ENCODE measurements at regions not wholly inside any gene's neighbourhood (a gene's known extent, or its start where the extent isn't known, plus 50 kb on each side); places are given as distances from the start of the nearest gene placed in this dataset.

DNA sequence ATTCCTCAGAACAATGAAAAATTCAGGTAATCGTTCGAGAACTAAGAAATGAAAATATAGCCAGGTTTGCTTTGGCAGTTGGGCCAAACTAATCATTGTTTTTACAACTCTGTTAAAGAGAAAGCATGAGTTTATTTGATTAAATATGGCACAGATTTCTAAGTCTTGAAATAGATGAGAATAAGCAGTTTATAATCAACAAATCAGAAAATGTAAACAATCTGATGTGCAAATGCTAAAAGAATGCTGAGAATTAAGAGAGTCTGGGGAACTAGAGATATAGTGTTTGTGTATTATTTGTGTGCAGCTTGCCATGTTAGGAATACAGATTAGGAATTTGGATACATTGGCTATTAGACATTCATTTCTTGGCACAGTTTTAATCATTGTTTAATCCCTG lies 212.5 kb downstream of the TANC2 start:
- H3K36me3 ChIP-seq (ENCODE audit: control insufficient read depth, insufficient read depth, low read length), result no peaks in the 10 kb centered on the region
- DNase-seq (ENCODE audit: extremely low read depth in 1 of 4, low spot score in 3 of 4) (no peak), ATAC-seq (no peak), FAIRE-seq (no peak)
- H3K9me1 ChIP-seq (ENCODE audit: control insufficient read depth, insufficient read depth, low read length), result no peaks in the 10 kb centered on the region
- H3K27ac ChIP-seq (ENCODE audit: extremely low read depth, low read depth, low read length), result no peak overlapping the region
- TF ChIP-seq ATF1 (CRISPR knock-in tag; IDR thresholded peaks at IDR 0.05), result no peak
- TF ChIP-seq ATF1 (tag; IDR thresholded peaks at IDR 0.05), result no peak
- TF ChIP-seq, protein P1, sequence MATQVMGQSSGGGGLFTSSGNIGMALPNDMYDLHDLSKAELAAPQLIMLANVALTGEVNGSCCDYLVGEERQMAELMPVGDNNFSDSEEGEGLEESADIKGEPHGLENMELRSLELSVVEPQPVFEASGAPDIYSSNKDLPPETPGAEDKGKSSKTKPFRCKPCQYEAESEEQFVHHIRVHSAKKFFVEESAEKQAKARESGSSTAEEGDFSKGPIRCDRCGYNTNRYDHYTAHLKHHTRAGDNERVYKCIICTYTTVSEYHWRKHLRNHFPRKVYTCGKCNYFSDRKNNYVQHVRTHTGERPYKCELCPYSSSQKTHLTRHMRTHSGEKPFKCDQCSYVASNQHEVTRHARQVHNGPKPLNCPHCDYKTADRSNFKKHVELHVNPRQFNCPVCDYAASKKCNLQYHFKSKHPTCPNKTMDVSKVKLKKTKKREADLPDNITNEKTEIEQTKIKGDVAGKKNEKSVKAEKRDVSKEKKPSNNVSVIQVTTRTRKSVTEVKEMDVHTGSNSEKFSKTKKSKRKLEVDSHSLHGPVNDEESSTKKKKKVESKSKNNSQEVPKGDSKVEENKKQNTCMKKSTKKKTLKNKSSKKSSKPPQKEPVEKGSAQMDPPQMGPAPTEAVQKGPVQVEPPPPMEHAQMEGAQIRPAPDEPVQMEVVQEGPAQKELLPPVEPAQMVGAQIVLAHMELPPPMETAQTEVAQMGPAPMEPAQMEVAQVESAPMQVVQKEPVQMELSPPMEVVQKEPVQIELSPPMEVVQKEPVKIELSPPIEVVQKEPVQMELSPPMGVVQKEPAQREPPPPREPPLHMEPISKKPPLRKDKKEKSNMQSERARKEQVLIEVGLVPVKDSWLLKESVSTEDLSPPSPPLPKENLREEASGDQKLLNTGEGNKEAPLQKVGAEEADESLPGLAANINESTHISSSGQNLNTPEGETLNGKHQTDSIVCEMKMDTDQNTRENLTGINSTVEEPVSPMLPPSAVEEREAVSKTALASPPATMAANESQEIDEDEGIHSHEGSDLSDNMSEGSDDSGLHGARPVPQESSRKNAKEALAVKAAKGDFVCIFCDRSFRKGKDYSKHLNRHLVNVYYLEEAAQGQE (IDR thresholded peaks at IDR 0.05; ENCODE audit: borderline replicate concordance), result no peak
- TF ChIP-seq, protein P1 (CRISPR knock-in tag; IDR thresholded peaks at IDR 0.05; ENCODE audit: low read depth), result no peak
- no peak for TF ChIP-seq SRSF1 (IDR thresholded peaks at IDR 0.05; ENCODE audit: low read depth, low read length)
- TF ChIP-seq ZBED1 (IDR thresholded peaks at IDR 0.05), result no peak
- no peak for TF ChIP-seq CCNT2 (IDR thresholded peaks at IDR 0.05; ENCODE audit: borderline replicate concordance, extremely low read depth, insufficient read length, low read depth, low read length)
- no peak for TF ChIP-seq BHLHE40 (IDR thresholded peaks at IDR 0.05; ENCODE audit: low read length)
- TF ChIP-seq IRF2 (CRISPR knock-in tag; IDR thresholded peaks at IDR 0.05), result no peak
- no peak overlapping the region for H3K4me2 ChIP-seq (ENCODE audit: insufficient read depth, low read length)
- WGBS (ENCODE audit: insufficient coverage, low coverage, missing lambda C conversion rate), result 38% methylated on average over 2 of the region's 2 CpGs
- no peaks in the 10 kb centered on the region for H3K79me2 ChIP-seq (ENCODE audit: control insufficient read depth, insufficient read depth, low read length)
- H3K4me3 ChIP-seq, result no peak overlapping the region
- CTCF ChIA-PET (ENCODE audit: low intra/inter-chr PET ratio), result no interaction called here
- no peaks in the 10 kb centered on the region for H4K20me1 ChIP-seq (replicated peaks; ENCODE audit: control insufficient read depth, insufficient read depth, low read length)
- intact Hi-C loops (cut with micrococcal nuclease) (no loop called here), in situ Hi-C loops (cut with MboI) (no loop called here)
- no peaks in the 10 kb centered on the region for H3K4me1 ChIP-seq (replicated peaks in 1 of 2; ENCODE audit: control insufficient read depth in 2 of 2, insufficient read depth in 2 of 2, low read length in 2 of 2)
- BruUV-seq (replicated peaks), result no TSS peak
- H3K9ac ChIP-seq (ENCODE audit: insufficient read depth in 1 of 2, low read depth in 2 of 2, low read length in 2 of 2), result no peak overlapping the region
- no peaks in the 10 kb centered on the region for H3K9me3 ChIP-seq (replicated peaks; ENCODE audit: control insufficient read depth, insufficient read depth, low read depth, low read length)
- no peaks in the 10 kb centered on the region for H3K27me3 ChIP-seq (ENCODE audit: control insufficient read depth in 2 of 2, insufficient read depth in 2 of 2, low read length in 2 of 2)
- no peak overlapping the region for H2AFZ ChIP-seq (ENCODE audit: low read depth, low read length)
- POLR2A ChIA-PET, result no interaction called here
